Bone marrow (tissue), 2 donors: ENCODE measurements at regions not wholly inside any gene's neighbourhood (a gene's known extent, or its start where the extent isn't known, plus 50 kb on each side); places are given as distances from the start of the nearest gene placed in this dataset.

Experiments used
- DNase-seq, 2 donors: peaks; one replicate each; lab custom pipeline; 2025; lab: John Stamatoyannopoulos, UW

DNA sequence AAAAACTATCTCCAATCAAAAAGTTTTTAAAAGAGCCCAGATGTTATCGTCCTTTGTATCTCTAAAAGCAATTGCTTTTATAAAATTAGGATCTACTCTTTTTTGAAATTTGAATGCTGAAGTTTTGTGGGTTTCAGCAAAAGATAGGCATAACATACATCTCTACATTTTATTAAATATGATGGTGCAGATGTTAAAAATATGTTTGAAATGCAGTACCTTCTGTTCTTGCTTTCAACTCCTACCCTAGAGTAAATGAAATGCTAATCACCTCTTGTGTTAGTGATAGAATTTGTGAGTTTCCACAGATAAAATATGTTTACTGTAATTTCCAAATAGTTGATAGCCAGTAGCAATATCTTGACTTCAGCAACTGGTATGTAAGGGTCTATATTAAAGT lies 95.7 kb upstream of the VPREB1 start:
- DNase-seq = no peak

GRCh38 chr22:22144858-22145257 lies 99.7 kb upstream of the VPREB1 start:
- DNase-seq = no peak

GRCh38 chr22:22143448-22143847 lies 101.1 kb upstream of the VPREB1 start:
- no peak for DNase-seq

GRCh38 chr22:22142661-22143060 lies 101.9 kb upstream of the VPREB1 start:
- no peak for DNase-seq

GRCh38 chr22:22141771-22142591 lies 102.6 kb upstream of the VPREB1 start:
- DNase-seq = no peak

- no peak for DNase-seq
Observed at GRCh38 chr22:22141031-22141430, 103.6 kb upstream of the VPREB1 start.

DNA sequence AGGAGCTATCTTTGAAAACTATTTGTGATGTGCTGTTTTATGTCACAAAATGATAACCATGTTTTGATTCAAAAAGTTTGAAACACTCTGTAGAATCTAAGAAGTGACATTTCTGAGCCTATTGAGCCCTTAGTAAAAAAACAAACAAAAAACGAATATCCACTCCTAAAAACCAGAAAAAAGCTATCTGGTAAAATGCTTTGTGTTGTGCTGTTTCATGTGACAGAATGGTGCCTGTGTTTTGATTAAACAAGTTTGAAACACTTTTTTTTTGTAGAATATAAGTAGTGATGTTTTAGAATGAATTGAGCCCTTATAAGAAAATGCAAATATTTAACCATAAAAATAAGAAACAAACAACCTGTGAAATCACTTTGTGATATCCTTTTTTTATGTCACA lies 105.2 kb upstream of the VPREB1 start:
- no peak for DNase-seq

- no peak for DNase-seq
Observed at GRCh38 chr22:22138915-22139314, 105.7 kb upstream of the VPREB1 start.

DNA sequence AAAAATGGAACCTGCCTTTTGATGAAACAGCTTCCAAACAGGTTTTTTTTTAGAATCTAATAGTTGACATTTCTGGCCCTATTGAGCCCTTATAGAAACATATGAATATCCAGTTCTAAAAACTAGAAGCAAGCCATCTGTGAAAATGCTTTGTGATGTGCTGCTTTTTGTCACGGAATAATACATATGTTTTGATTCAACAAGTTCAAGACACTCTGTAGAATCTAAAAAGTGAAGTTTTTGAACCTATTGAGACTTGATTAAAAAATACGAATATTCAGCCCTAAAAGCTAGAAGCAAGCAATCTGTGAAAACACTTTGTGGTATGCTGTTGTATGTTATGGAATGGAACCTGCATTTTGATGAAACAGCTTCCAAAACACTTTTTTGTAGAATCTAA lies 106.7 kb upstream of the VPREB1 start:
- no peak for DNase-seq

GRCh38 chr22:22133910-22134309 lies 110.7 kb upstream of the VPREB1 start:
- DNase-seq = no peak

- no peak for DNase-seq
Observed at GRCh38 chr22:22130953-22131608, 113.5 kb upstream of the VPREB1 start.

GRCh38 chr22:22129387-22129786 lies 115.2 kb upstream of the VPREB1 start:
- DNase-seq = no peak

DNA sequence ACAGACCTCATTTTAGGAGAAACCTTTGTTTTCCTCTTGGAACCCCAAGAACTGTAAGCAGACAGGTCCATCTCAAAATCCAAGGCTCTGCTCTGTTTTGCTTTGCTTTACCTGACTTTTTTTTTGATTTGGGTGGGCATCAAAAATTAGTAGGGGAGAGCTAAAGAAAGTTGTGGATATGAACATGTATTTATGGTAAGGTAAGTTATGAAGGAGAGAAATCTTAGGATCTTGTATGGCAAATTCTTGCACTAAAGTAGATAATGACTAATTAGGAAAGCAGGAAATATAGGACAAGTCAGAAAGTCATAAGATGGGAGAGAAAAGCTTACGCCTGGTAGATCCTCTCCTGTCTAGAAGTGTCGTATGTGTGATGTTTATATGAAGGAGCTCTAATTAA lies 116.1 kb upstream of the VPREB1 start:
- DNase-seq = no peak

- no peak for DNase-seq
Observed at GRCh38 chr22:22127100-22127499, 117.5 kb upstream of the VPREB1 start.

DNA sequence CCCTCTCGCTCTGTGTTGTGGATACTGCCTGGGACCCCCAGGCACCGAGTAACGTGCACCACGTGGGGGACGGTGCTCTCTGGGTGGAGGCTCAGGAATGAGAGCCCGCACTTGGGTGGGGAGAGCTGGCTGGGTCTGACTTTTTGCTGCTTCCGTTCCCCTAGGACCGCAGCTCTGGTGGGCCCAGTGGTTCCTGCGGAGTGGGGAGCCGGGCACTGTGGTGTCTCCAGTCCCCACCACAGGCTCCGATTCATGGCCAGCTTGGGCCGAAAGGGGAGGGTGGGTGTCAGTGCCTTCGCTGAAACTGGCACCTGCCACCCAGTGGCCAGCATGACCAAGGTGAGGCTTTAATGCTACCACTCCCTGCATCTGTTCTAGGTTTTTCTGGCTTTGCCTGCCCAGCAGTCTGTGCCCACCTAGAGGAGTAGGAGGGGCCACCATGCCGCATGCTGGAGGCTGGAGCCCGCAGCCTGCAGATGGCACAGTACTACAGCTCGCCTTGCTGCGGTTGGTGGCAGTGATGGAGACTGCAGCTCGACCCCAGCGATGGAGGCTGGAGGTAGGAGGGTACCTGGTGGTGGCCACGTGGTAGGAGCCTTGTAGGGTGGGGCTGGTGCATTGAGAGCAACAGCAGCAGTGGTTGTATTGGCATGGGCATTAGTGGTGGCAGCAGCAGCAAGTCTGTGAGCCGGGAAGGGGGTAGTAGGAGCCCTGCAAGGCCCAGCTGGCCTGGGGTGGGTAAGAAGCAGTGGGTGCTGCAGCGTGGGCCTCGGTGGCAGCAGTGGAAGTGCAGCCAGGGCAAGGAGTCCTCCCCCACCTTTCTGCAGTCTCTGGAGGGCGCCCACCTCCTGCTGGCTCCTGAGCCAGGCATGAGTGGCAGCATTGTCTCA lies 118.8 kb upstream of the VPREB1 start:
- DNase-seq = no peak

- no peak for DNase-seq
Observed at GRCh38 chr22:22125028-22125578, 119.5 kb upstream of the VPREB1 start.

- DNase-seq = no peak
Observed at GRCh38 chr22:22124374-22124773, 120.2 kb upstream of the VPREB1 start.

GRCh38 chr22:22123960-22124278 lies 120.7 kb upstream of the VPREB1 start:
- DNase-seq = no peak

- DNase-seq = no peak
Observed at GRCh38 chr22:22123118-22123959, 121.2 kb upstream of the VPREB1 start.

- no peak for DNase-seq
Observed at GRCh38 chr22:22122348-22123117, 122.1 kb upstream of the VPREB1 start.

DNA sequence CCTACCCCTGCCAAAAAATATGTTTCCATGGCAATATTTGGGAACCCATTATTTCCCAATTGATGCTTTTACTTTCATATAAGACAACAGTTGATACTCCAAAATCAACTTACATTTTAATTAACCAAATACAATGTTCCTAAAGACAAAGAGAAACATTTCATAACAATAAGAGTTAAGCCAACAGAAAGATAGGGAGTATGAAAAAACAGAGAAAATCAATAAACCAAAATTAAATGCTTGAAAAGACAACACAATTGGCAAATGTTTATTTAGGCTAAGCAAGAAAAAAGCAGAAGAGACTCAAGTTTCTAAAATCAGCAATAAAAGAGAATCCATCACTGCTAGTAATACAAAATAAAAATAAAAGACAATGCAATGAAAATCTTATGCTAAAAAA lies 123.1 kb upstream of the VPREB1 start:
- no peak for DNase-seq
